Endodermal cell (in vitro differentiated cells): ENCODE measurements at regions not wholly inside any gene's neighbourhood (a gene's known extent, or its start where the extent isn't known, plus 50 kb on each side); places are given as distances from the start of the nearest gene placed in this dataset.
A peak's percentile ranks its signal among the peaks of the same experiment; 100 is the strongest.

ENCODE experiments used
- DNase-seq: peaks from one replicate; pipeline ENCODE4 v3.0.0-alpha.2; 2017
- H3K27ac ChIP-seq: 2 replicates; pipeline ENCODE4 v1.5.1; 2013; ENCODE audit warnings: mild to moderate bottlenecking, low read depth, low read length, moderate library complexity
- H3K27me3 ChIP-seq: 2 replicates; pipeline ENCODE4 v1.6.1; 2013; ENCODE audit warnings: mild to moderate bottlenecking, low read length, moderate library complexity; ENCODE audit not compliant: insufficient read depth, control insufficient read depth, poor library complexity, severe bottlenecking
- H3K36me3 ChIP-seq: 2 replicates; pipeline ENCODE4 v1.7.0; 2013; ENCODE audit warnings: mild to moderate bottlenecking, low read length, moderate library complexity; ENCODE audit not compliant: control insufficient read depth, insufficient read depth
- H3K4me1 ChIP-seq: one replicate; pipeline ENCODE4 v1.7.0; 2013; ENCODE audit warnings: low read length; ENCODE audit not compliant: control insufficient read depth, insufficient read depth
- H3K4me3 ChIP-seq: 2 replicates; pipeline ENCODE4 v1.5.1; 2013; ENCODE audit warnings: mild to moderate bottlenecking, low read length, moderate library complexity
- H3K9ac ChIP-seq: 2 replicates; pipeline ENCODE4 v1.6.1; 2013; ENCODE audit warnings: mild to moderate bottlenecking, low read length, moderate library complexity; ENCODE audit not compliant: poor library complexity, severe bottlenecking; ENCODE audit errors: extremely low read depth
- H3K9me3 ChIP-seq: 2 replicates; pipeline ENCODE4 v1.6.1; 2013; ENCODE audit warnings: mild to moderate bottlenecking, low read length, moderate library complexity; ENCODE audit not compliant: control insufficient read depth
- H3K27ac Mint-ChIP-seq: 2 replicates; pipeline ENCODE4 v1.8.0; 2020; ENCODE audit warnings: mixed read lengths
- H3K27me3 Mint-ChIP-seq: 2 replicates; pipeline ENCODE4 v1.8.0; 2021; ENCODE audit warnings: mild to moderate bottlenecking, mixed read lengths; ENCODE audit not compliant: insufficient read depth
- H3K36me3 Mint-ChIP-seq: 2 replicates; pipeline ENCODE4 v1.8.0; 2020; ENCODE audit warnings: low read depth, mixed read lengths
- H3K4me1 Mint-ChIP-seq: 2 replicates; pipeline ENCODE4 v1.8.0; 2020; ENCODE audit warnings: mixed read lengths
- H3K4me3 Mint-ChIP-seq: 2 replicates; pipeline ENCODE4 v1.8.0; 2020; ENCODE audit warnings: mild to moderate bottlenecking, moderate library complexity, mixed read lengths
- H3K9me3 Mint-ChIP-seq: 2 replicates; pipeline ENCODE4 v1.8.0; 2020; ENCODE audit warnings: mild to moderate bottlenecking, mixed read lengths
- CTCF ChIP-seq: fragments of 200-600 bp; sonication (generic); conservative IDR thresholded peaks from 2 replicates; pipeline ENCODE4 v1.5.0; 2021; ENCODE audit warnings: antibody characterized with exemption, mild to moderate bottlenecking
- WGBS, 2 experiments: methylation state at CpG; one replicate each; pipeline versions ENCODE4 v1.1.5 to v1.1.7; 2013; ENCODE audit warnings: missing lambda C conversion rate in 2 of 2, mixed read lengths in 1 of 2; ENCODE audit not compliant: insufficient coverage in 1 of 2, insufficient read length in 1 of 2; 5-methylcytosine and 5-hydroxymethylcytosine counted together

- peak; percentile 69 for TF ChIP-seq CTCF
- Histone ChIP-seq H3K27ac (no peak overlapping the region), H3K9me3 (no peaks in the 10 kb centered on the region), H3K9ac (no peak overlapping the region), H3K27me3 (no peaks in the 10 kb centered on the region), H3K4me1 (no peaks in the 10 kb centered on the region), H3K4me3 (no peak overlapping the region), H3K36me3 (no peaks in the 10 kb centered on the region)
- peaks cover 10% of the 10 kb centered on the region for H3K9me3 Mint-ChIP-seq
- H3K4me1 Mint-ChIP-seq = no peaks in the 10 kb centered on the region
- H3K36me3 Mint-ChIP-seq = no peaks in the 10 kb centered on the region
- H3K4me3 Mint-ChIP-seq = no peak overlapping the region
- 60 to 78% methylated on average over 1 to 4 of the region's 4 CpGs for WGBS, 2 experiments
- H3K27me3 Mint-ChIP-seq = no peaks in the 10 kb centered on the region
- H3K27ac Mint-ChIP-seq = no peak overlapping the region
- peak; percentile 80 for DNase-seq
These were observed 682.0 kb upstream of the RAB6C start for GRCh38 chr2:129297430-129297829.

- Histone ChIP-seq H3K36me3 (no peaks in the 10 kb centered on the region), H3K4me3 (no peak overlapping the region), H3K9ac (no peak overlapping the region), H3K27ac (no peak overlapping the region), H3K27me3 (no peaks in the 10 kb centered on the region), H3K9me3 (no peaks in the 10 kb centered on the region), H3K4me1 (no peaks in the 10 kb centered on the region)
- peaks cover 3% of the 10 kb centered on the region for H3K9me3 Mint-ChIP-seq
- H3K4me1 Mint-ChIP-seq = no peaks in the 10 kb centered on the region
- no peak overlapping the region for H3K4me3 Mint-ChIP-seq
- DNase-seq = no peak
- no peak for TF ChIP-seq CTCF
- no peaks in the 10 kb centered on the region for H3K36me3 Mint-ChIP-seq
- H3K27ac Mint-ChIP-seq = no peak overlapping the region
- H3K27me3 Mint-ChIP-seq = no peaks in the 10 kb centered on the region
- WGBS, 2 experiments = 87% methylated on average over 2 of the region's 2 CpGs; no CpG with 5 or more reads in 1 of the 2 experiments
These were observed 680.1 kb upstream of the RAB6C start for GRCh38 chr2:129299338-129299737.

- Histone ChIP-seq H3K4me3 (no peak overlapping the region), H3K27me3 (no peaks in the 10 kb centered on the region), H3K4me1 (no peaks in the 10 kb centered on the region), H3K36me3 (no peaks in the 10 kb centered on the region), H3K9me3 (no peaks in the 10 kb centered on the region), H3K9ac (no peak overlapping the region), H3K27ac (no peak overlapping the region)
- DNase-seq = no peak
- 89 to 100% methylated on average over 1 to 8 of the region's 8 CpGs for WGBS, 2 experiments
- Mint-ChIP-seq H3K36me3 (no peaks in the 10 kb centered on the region), H3K4me3 (no peak overlapping the region), H3K9me3 (no peaks in the 10 kb centered on the region), H3K4me1 (no peaks in the 10 kb centered on the region), H3K27ac (no peak overlapping the region), H3K27me3 (no peaks in the 10 kb centered on the region)
- no peak for TF ChIP-seq CTCF
These were observed 679.7 kb upstream of the RAB6C start for GRCh38 chr2:129299756-129300155.
